CMK (cell line): ENCODE measurements at regions not wholly inside any gene's neighbourhood (a gene's known extent, or its start where the extent isn't known, plus 50 kb on each side); places are given as distances from the start of the nearest gene placed in this dataset.

Experiments used
- DNase-seq: peaks from one replicate; pipeline ENCODE4 v3.0.0-alpha.2; 2010; ENCODE audit warnings: low read depth

DNA sequence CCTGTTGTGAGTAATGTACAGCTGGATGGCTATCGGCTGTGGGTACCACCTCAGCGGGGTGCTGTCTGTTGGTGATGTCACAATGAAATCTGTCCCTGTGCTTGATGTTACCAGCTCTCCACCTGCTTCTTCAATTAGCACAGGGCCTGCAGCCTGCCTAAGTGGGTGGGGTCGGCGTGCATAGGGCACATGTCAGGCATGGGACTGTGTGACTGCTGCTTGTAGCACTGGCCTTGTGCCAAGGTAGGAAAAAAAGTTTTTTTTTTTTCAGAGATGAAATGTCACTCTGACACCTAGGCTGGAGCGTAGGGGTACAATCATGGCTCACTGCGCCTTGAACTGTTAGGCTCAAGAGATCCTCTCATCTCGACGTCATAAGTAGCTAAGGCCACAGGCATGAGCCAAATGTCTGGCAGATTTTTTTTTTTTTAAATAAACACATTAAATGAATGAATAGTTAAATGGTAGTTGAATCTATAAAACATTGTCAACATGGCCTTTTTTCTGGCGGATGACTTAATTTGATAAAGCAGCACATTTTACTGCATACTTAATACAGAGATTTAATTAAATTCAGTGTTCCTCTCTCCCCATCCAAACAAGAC is 222.5 kb downstream of the NXNL2 start:
- no peak for DNase-seq

GRCh38 chr9:88759364-88759763 is 224.4 kb downstream of the NXNL2 start:
- DNase-seq, result no peak

GRCh38 chr9:88766778-88767503 is 224.3 kb upstream of the S1PR3 start:
- DNase-seq, result no peak

DNA sequence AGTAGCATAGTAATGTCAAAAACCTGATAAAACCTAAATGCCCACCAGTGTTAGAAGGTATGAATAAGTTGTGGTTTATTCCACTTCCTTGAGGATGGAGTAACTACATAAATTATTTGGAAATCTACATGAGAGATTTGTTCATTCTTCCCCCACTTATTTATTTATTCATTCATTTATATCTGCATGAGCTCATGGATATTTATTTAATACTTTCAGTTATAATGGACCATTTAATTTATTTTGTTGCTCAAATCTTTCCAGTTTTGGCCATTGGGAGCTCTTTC is 223.8 kb upstream of the S1PR3 start:
- DNase-seq, result no peak

DNA sequence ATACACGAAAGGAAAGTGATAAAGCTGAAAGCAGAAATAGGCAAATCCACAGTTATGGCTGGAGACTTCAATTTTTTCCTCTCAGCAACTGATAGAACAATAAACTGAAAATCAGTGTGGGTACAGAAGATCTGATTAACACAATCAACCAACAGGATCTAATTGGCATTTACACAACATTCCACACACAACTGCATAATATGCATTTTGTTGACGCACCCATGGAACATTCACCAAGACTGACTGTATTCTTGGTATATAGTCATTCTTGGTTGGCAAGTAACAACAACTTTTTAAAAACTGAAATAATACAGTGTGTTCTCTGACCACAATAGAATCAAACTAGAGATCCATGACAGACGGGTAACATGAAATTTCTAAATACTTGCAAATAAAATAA is 218.7 kb upstream of the S1PR3 start:
- no peak for DNase-seq

- DNase-seq, result no peak
Measured at GRCh38 chr9:88773126-88773525, 218.1 kb upstream of the S1PR3 start.

DNA sequence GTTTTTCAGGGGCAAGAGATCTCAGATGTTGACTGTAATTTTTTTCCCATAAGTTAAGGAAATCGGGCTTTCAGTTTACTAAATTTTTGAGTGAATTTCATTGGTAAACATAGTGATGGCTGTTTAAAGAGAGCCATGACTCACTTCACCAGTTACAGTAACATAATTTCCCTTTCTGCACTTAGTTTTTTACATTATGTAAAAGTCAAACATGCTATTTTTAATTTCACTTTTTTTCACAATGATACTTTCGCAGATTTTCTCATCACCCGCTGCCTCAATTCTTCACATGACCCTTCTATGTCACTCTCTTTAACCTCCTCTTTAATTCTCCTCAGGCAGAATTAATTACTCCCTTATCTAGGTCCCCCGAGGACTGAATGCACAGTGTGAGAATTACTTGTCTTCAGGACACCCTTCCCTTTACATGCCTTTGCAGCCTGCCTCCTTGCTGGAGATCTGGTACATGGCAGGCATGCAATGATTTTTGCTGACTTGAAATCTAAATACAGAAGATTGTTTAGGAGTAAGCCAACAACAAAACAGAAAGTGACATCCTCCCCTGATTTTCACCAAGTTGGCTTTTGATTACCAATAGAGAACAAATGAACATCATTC is 217.5 kb upstream of the S1PR3 start:
- DNase-seq, result no peak

DNA sequence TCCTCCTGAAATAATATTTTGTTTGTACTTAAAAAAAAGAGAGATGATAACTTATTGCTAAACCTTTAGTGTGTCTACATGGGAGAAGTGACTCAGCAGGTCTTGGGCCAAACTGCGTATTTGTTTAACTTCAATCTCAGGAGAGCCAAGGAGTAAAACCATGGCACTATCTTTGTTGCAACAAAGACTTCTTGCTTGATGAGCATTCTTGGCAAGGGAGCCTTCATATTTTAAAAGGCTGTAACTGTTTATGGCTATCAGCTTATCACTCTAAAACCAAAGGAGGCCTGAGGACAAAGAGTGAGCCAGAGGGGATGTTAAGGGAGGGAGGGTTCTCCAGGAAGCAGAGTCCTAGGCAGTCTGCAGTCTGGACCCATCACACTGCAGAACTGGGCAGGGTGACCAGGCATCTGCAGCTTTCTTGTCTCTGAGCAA is 216.2 kb upstream of the S1PR3 start:
- DNase-seq, result no peak

- no peak for DNase-seq
Measured at GRCh38 chr9:88775559-88775958, 215.7 kb upstream of the S1PR3 start.

- DNase-seq, result no peak
Measured at GRCh38 chr9:88775966-88776365, 215.3 kb upstream of the S1PR3 start.

DNA sequence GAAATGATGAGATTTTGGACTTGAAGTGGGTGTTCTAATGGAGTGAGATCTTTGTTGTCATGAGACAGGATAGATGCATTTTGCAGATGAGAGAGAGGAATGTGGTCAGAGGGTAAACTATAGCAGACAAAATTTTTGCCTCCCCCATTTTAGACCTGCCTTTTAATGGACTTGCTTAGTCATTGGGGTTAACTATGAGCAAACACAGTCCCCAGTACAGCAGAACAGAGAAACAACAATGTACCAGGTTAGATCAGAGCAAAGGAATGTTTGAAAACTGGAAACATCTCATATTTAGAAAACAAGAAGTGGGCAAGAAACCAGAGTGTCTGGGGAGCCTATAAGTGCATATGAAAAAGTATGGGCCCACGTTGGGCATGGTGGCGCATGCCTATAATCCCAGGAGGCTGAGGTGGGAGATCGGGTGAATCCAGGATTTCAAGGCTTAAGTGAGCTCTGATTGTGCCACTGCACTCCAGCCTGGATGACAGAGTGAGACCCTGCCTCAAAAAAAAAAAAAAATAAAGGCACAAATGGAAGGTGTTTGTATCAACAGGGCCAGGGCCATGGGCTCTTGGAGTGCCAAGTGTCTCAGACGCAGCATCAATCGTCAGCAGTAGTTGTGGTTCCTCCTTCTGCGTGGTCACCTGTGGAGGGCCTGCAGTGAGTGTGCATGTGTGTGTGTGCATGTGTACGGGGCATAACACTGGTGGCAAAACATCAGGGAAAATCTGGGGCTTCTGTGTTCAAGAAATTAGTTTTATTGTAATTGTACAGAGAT is 214.4 kb upstream of the S1PR3 start:
- DNase-seq, result no peak

DNA sequence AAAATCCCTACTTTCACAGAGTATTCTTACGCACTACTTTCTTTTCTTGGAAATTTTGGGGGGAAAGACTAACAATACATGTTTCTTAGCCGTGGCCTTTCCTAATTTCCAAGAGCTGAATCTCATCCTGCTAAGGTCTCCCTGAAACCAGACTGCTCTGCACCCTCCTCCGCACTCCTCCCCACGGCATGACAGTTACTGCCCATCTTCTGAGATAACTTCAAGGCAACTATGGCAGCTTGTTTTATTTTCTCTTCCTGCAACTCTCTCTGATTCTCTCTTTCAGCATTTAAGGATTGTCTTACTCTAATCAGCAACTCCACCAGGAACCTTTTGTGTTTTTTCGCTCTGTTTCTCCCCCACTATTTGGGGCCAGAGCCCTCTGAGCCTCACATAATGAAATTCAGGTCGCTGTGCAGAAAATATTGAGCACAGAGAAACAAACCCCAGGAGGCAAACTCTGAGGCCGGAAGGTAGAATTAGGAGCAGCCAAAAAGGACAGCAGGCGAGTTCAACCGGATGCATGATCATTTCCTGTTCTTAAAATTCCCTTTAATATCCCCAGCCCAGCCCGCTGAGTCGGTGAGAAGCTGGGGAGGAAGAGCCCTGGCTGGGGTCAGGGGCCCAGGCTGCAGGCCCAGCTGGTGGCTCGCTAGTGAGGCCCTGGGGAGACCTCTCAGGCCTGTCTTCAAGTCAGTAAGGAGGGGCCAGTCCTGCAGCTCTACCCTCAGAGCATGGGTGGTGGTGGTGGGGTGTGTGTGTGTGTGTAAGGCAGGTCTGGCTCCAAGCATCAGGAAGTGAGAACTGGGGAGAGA is 213.6 kb upstream of the S1PR3 start:
- no peak for DNase-seq

- DNase-seq, result no peak
Measured at GRCh38 chr9:88781628-88782391, 209.5 kb upstream of the S1PR3 start.

DNA sequence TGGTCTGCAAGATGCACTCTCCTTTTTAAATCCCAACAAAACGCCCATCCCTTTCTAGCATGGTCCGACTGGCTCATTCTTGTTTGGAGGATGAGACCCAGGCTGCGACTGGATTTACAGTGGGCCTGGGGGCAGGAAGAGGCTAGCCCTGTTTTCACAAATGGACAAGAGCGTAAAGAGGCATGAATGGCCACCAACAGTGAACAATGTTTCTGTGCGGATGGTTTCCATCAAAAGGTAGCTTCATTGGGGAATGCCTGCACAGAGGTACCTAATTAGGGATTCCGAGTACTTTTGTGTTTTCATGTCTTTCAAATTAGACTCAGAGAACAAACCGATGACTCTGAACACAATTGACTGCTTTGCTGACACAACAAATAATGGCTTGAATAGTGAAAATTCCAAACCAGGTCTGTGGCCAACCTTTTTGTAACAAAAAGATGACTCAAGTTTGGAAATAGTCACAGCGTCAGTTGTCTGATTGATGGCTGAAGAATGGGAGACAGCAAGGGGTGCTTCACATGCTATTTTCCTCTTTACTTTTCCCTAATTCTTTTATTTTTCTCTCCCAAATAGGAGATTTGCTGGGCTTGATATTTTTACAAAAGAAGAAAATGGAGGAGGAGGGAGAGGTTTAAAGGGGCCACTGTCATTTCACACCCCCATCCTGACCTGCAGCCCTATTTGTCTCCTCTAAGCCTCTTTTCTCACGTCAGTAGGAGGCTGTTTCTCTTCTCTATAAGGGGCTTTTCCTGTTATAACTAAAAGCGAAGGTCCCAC is 208.1 kb upstream of the S1PR3 start:
- no peak for DNase-seq

DNA sequence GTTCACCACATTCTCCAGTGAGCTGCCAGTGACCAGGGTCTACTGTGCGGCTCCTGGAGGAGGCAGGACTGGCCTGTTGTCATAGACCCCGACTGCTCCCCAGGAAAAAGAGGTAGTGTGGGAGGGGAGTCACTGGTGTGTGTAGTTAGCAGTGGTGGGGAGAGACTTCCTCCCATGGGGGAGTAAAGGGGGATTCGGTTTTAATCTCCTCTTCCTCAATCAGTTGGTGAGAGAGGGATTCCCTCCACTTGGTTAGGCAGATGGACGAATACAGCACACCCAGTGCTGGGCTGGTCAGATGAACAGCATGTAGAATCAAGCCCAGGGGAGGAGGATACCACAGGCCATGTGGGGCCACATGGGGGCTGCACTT is 207.6 kb upstream of the S1PR3 start:
- no peak for DNase-seq

DNA sequence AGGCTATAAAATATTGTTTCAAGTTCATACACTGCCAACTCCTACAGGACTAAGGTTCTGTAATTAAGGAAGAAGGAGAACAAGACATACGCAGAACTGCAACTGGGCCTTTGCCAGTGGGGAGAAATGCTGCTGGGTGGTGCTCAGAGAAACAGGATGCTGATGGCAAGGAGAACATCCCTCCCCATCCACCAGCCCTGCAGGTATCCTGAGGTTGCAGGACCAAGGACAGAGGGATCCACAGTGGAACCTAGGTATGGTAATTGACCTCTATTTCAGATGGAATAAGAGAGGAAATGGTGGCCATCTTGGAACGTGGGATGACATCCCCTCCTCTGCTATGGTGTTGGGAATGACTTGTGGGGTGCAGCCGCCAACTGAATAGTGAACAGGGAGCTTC is 206.3 kb upstream of the S1PR3 start:
- no peak for DNase-seq

- no peak for DNase-seq
Measured at GRCh38 chr9:88786291-88787079, 204.8 kb upstream of the S1PR3 start.

DNA sequence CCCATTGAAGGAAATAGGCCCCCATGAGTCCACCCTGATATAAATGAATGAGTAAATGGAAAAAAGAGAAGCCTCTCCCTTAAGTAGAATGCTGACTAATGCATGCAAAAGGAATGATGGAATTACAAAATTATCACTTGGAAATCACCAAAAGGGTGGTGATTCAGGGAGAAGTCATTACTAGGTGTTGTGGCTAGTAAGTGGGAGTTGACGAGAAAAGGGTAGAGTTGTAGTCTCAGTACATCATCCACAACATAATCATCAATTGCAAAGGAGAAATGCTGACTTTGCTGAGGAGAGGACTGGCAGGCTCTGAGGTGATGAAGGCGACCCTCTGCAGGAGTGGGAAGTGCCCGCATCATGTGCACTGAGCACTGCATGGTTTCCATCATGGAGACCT is 201.5 kb upstream of the S1PR3 start:
- no peak for DNase-seq

- no peak for DNase-seq
Measured at GRCh38 chr9:88791105-88791805, 200.0 kb upstream of the S1PR3 start.
